PFSK-1 (cell line): ENCODE measurements at regions not wholly inside any gene's neighbourhood (a gene's known extent, or its start where the extent isn't known, plus 50 kb on each side); places are given as distances from the start of the nearest gene placed in this dataset.

ENCODE experiments used
- FOXP2 ChIP-seq: optimal IDR thresholded peaks from 2 replicates; pipeline ENCODE3; 2011; ENCODE audit warnings: borderline replicate concordance, control low read depth, inconsistent platforms; ENCODE audit not compliant: insufficient read depth; ENCODE audit errors: extremely low read length, extremely low read depth
- POLR2AphosphoS5 ChIP-seq: IDR thresholded peaks from 2 replicates; pipeline ENCODE4 v1.6.1; 2012; ENCODE audit warnings: low read depth, mild to moderate bottlenecking, control low read depth, low read length, moderate library complexity
- SIN3A ChIP-seq: IDR thresholded peaks from 2 replicates; pipeline ENCODE4 v1.6.1; 2012; ENCODE audit warnings: mild to moderate bottlenecking, low read length, moderate library complexity, borderline replicate concordance; ENCODE audit not compliant: insufficient read depth
- TAF1 ChIP-seq: IDR thresholded peaks from 2 replicates; pipeline ENCODE4 v1.6.1; 2012; ENCODE audit warnings: low read length, control low read depth, borderline replicate concordance; ENCODE audit not compliant: insufficient read depth
- TF ChIP-seq, protein P1 (sequence below), 2 experiments: IDR thresholded peaks; 2 replicates each; pipeline versions ENCODE4 v1.6.1 to v1.8.0; 2011 to 2012; ENCODE audit warnings: low read depth in 2 of 2, low read length in 2 of 2, control low read depth in 1 of 2, inconsistent platforms in 1 of 2, mild to moderate bottlenecking in 1 of 2, moderate library complexity in 1 of 2; ENCODE audit not compliant: insufficient read depth in 1 of 2

DNA sequence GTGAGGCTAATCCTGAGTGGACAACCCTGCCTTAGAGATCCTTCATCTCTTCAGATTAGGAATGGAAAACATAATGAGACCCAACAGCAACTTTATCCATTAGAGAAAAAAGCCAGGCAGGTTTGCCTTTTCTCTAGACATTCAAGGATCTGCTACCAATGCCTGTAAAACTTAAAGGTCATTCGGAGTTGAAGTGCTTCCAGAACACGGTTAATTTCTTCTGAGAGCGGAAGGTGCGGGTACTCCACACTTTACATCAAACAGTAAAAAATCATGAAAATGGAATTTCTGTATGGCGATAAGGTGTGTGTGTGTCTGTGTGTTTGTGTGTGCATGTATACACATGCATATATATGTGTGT lies 65.2 kb upstream of the PRKACB start:
- TF ChIP-seq SIN3A = no peak
- no peak for TF ChIP-seq TAF1
- TF ChIP-seq FOXP2 = no peak
- TF ChIP-seq, protein P1, sequence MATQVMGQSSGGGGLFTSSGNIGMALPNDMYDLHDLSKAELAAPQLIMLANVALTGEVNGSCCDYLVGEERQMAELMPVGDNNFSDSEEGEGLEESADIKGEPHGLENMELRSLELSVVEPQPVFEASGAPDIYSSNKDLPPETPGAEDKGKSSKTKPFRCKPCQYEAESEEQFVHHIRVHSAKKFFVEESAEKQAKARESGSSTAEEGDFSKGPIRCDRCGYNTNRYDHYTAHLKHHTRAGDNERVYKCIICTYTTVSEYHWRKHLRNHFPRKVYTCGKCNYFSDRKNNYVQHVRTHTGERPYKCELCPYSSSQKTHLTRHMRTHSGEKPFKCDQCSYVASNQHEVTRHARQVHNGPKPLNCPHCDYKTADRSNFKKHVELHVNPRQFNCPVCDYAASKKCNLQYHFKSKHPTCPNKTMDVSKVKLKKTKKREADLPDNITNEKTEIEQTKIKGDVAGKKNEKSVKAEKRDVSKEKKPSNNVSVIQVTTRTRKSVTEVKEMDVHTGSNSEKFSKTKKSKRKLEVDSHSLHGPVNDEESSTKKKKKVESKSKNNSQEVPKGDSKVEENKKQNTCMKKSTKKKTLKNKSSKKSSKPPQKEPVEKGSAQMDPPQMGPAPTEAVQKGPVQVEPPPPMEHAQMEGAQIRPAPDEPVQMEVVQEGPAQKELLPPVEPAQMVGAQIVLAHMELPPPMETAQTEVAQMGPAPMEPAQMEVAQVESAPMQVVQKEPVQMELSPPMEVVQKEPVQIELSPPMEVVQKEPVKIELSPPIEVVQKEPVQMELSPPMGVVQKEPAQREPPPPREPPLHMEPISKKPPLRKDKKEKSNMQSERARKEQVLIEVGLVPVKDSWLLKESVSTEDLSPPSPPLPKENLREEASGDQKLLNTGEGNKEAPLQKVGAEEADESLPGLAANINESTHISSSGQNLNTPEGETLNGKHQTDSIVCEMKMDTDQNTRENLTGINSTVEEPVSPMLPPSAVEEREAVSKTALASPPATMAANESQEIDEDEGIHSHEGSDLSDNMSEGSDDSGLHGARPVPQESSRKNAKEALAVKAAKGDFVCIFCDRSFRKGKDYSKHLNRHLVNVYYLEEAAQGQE (IDR thresholded peaks at IDR 0.05; ENCODE audit: insufficient read depth in 1 of 2, low read depth in 2 of 2, low read length in 2 of 2) = no peak
- TF ChIP-seq POLR2AphosphoS5 = no peak

DNA sequence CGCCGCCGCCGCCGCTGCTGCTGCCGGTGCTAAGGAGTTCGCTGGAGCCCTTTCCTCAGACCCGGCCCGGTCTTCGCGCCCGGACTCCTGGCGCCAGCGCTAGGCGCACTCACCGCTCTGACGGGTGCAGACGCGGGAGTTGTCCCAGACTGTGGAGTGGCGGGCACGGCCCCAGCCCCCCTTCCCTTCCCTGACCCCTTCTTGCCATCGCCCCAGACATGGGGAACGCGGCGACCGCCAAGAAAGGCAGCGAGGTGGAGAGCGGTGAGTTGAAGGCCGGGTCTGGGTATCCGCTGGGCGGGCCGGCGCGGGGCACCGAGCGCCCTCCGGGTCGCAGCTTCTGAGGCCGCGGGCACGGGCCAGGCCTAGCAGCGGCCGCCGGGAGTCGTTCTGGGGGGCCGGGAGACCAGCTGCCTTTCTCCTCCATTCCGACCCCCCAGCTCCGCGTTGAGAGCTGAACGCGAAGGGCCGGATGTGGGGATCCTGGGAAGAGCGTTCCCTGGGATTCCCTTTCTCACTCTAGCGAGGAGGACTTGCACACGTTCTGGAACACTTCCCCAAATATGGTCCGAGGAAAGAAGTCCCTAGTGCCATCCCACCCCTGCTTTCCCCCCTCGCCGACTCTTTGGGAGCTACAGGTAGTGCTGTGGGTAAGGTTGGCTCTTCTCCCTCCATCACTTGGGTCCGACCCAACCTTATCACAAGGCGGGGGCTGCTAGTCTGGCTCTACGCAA lies 65.8 kb upstream of the PRKACB start:
- TF ChIP-seq SIN3A (no peak), POLR2AphosphoS5 (no peak), FOXP2 (no peak), TAF1 (no peak)
- TF ChIP-seq, protein P1 (IDR thresholded peaks at IDR 0.05; ENCODE audit: insufficient read depth in 1 of 2, low read depth in 2 of 2, low read length in 2 of 2) = no peak

DNA sequence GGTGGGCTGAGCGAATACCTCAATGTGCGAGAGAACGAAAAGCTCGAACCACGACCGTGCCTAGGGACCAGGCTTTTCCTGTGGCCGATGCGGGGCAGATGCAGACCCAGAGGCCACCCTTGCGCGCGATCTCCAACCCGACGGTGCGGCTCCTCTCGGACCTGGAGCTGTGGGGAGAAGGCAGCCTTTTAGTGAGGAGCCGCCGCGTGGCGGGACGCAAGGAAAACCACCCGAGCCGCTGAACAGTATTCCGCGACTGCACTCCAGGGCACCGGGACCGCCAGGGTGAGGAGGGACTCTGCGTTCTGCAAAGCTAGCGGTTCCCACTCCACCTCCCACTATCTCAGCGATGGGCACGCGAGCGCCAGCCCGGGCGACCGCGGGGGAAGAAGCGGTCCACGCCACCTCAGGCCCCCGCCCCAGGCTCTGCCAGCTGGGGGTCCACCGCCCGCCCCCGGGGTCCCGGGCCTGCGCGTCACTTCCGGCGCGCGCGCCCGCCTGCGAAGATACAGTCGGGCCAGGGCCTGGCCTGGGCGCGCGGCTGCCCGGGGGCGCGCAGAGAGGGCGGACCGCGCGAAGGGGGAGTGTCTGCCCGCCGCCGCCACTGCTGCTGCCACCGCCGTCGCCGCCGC lies 66.5 kb upstream of the PRKACB start:
- TF ChIP-seq, protein P1 (IDR thresholded peaks at IDR 0.05; ENCODE audit: insufficient read depth in 1 of 2, low read depth in 2 of 2, low read length in 2 of 2) = no peak
- peak; percentile 52; the same call in 1 of the 2 replicates for TF ChIP-seq POLR2AphosphoS5

DNA sequence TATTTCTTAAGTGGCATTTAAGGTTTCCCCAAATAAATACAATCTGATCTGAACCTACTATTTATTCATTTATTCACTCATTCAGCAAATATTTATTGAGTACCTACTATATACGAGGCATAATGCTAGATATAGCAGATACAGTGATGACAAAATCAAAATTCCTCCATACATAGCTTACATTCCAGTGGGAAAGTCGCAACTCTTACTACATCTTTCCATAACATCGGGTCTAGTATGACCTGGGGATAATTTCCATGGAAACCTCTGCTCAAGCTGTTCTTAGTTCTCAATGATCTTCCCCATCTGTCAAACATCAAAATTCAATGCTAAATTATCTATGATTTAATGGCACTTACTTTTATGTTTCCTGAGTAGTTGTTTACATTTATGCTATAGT lies 70.8 kb upstream of the PRKACB start:
- TF ChIP-seq, protein P1 (IDR thresholded peaks at IDR 0.05; ENCODE audit: insufficient read depth in 1 of 2, low read depth in 2 of 2, low read length in 2 of 2) = no peak
- no peak for TF ChIP-seq TAF1
- TF ChIP-seq FOXP2 = no peak
- TF ChIP-seq POLR2AphosphoS5 = no peak
- TF ChIP-seq SIN3A = no peak
